Endodermal cell (in vitro differentiated cells): ENCODE measurements at regions not wholly inside any gene's neighbourhood (a gene's known extent, or its start where the extent isn't known, plus 50 kb on each side); places are given as distances from the start of the nearest gene placed in this dataset.

Source experiments
- DNase-seq: peaks from one replicate; pipeline ENCODE4 v3.0.0-alpha.2; 2017
- H3K27ac ChIP-seq: 2 replicates; pipeline ENCODE4 v1.5.1; 2013; ENCODE audit warnings: mild to moderate bottlenecking, low read depth, low read length, moderate library complexity
- H3K27me3 ChIP-seq: 2 replicates; pipeline ENCODE4 v1.6.1; 2013; ENCODE audit warnings: mild to moderate bottlenecking, low read length, moderate library complexity; ENCODE audit not compliant: insufficient read depth, control insufficient read depth, poor library complexity, severe bottlenecking
- H3K36me3 ChIP-seq: 2 replicates; pipeline ENCODE4 v1.7.0; 2013; ENCODE audit warnings: mild to moderate bottlenecking, low read length, moderate library complexity; ENCODE audit not compliant: control insufficient read depth, insufficient read depth
- H3K4me1 ChIP-seq: one replicate; pipeline ENCODE4 v1.7.0; 2013; ENCODE audit warnings: low read length; ENCODE audit not compliant: control insufficient read depth, insufficient read depth
- H3K4me3 ChIP-seq: 2 replicates; pipeline ENCODE4 v1.5.1; 2013; ENCODE audit warnings: mild to moderate bottlenecking, low read length, moderate library complexity
- H3K9ac ChIP-seq: 2 replicates; pipeline ENCODE4 v1.6.1; 2013; ENCODE audit warnings: mild to moderate bottlenecking, low read length, moderate library complexity; ENCODE audit not compliant: poor library complexity, severe bottlenecking; ENCODE audit errors: extremely low read depth
- H3K9me3 ChIP-seq: 2 replicates; pipeline ENCODE4 v1.6.1; 2013; ENCODE audit warnings: mild to moderate bottlenecking, low read length, moderate library complexity; ENCODE audit not compliant: control insufficient read depth
- H3K27ac Mint-ChIP-seq: 2 replicates; pipeline ENCODE4 v1.8.0; 2020; ENCODE audit warnings: mixed read lengths
- H3K27me3 Mint-ChIP-seq: 2 replicates; pipeline ENCODE4 v1.8.0; 2021; ENCODE audit warnings: mild to moderate bottlenecking, mixed read lengths; ENCODE audit not compliant: insufficient read depth
- H3K36me3 Mint-ChIP-seq: 2 replicates; pipeline ENCODE4 v1.8.0; 2020; ENCODE audit warnings: low read depth, mixed read lengths
- H3K4me1 Mint-ChIP-seq: 2 replicates; pipeline ENCODE4 v1.8.0; 2020; ENCODE audit warnings: mixed read lengths
- H3K4me3 Mint-ChIP-seq: 2 replicates; pipeline ENCODE4 v1.8.0; 2020; ENCODE audit warnings: mild to moderate bottlenecking, moderate library complexity, mixed read lengths
- H3K9me3 Mint-ChIP-seq: 2 replicates; pipeline ENCODE4 v1.8.0; 2020; ENCODE audit warnings: mild to moderate bottlenecking, mixed read lengths
- WGBS, 2 experiments: methylation state at CpG; one replicate each; pipeline versions ENCODE4 v1.1.5 to v1.1.7; 2013; ENCODE audit warnings: missing lambda C conversion rate in 2 of 2, mixed read lengths in 1 of 2; ENCODE audit not compliant: insufficient coverage in 1 of 2, insufficient read length in 1 of 2; 5-methylcytosine and 5-hydroxymethylcytosine counted together
- TF ChIP-seq, protein P1 (sequence below): fragments of 200-600 bp; sonication (generic); conservative IDR thresholded peaks from 2 replicates; pipeline ENCODE4 v1.5.0; 2021; ENCODE audit warnings: antibody characterized with exemption, mild to moderate bottlenecking

DNA sequence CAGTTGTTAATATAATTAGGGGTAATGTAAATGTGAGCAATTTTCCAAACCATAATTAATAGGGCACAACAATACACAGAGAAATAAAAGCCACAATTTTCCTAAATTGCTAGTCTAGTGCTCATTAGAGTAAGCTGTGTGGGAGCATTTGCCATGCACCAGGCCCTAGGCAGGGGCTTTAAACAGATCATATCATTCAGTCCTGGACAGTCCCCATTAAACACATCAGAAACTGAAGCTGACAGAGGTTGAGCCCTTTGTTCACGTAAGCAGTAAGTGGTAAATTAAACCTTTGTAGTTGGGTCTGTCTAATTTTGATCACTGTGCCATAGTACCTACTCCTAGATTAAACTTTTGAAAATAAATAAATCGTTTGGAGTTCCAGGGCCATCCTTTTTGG, 931.1 kb downstream of the C6orf118 start:
- H3K4me1 ChIP-seq: no peaks in the 10 kb centered on the region
- H3K9me3 ChIP-seq: peaks cover 6% of the 10 kb centered on the region
- Mint-ChIP-seq H3K36me3 (no peaks in the 10 kb centered on the region), H3K9me3 (peaks cover 3% of the 10 kb centered on the region), H3K4me1 (no peaks in the 10 kb centered on the region), H3K4me3 (no peak overlapping the region), H3K27ac (no peak overlapping the region), H3K27me3 (no peaks in the 10 kb centered on the region)
- no peak overlapping the region for H3K4me3 ChIP-seq
- 92% methylated on average over 2 of the region's 2 CpGs; no CpG with 5 or more reads in 1 of the 2 experiments for WGBS, 2 experiments
- H3K27me3 ChIP-seq: no peaks in the 10 kb centered on the region
- H3K9ac ChIP-seq: no peak overlapping the region
- no peak overlapping the region for H3K27ac ChIP-seq
- no peak for DNase-seq
- no peaks in the 10 kb centered on the region for H3K36me3 ChIP-seq
- TF ChIP-seq, protein P1, sequence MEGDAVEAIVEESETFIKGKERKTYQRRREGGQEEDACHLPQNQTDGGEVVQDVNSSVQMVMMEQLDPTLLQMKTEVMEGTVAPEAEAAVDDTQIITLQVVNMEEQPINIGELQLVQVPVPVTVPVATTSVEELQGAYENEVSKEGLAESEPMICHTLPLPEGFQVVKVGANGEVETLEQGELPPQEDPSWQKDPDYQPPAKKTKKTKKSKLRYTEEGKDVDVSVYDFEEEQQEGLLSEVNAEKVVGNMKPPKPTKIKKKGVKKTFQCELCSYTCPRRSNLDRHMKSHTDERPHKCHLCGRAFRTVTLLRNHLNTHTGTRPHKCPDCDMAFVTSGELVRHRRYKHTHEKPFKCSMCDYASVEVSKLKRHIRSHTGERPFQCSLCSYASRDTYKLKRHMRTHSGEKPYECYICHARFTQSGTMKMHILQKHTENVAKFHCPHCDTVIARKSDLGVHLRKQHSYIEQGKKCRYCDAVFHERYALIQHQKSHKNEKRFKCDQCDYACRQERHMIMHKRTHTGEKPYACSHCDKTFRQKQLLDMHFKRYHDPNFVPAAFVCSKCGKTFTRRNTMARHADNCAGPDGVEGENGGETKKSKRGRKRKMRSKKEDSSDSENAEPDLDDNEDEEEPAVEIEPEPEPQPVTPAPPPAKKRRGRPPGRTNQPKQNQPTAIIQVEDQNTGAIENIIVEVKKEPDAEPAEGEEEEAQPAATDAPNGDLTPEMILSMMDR: no peak

- no peak overlapping the region for H3K9ac ChIP-seq
- H3K4me1 ChIP-seq: no peaks in the 10 kb centered on the region
- no peak overlapping the region for H3K4me3 ChIP-seq
- H3K9me3 ChIP-seq: peaks cover 6% of the 10 kb centered on the region
- H3K36me3 Mint-ChIP-seq: no peaks in the 10 kb centered on the region
- no peaks in the 10 kb centered on the region for H3K4me1 Mint-ChIP-seq
- DNase-seq: no peak
- no peak overlapping the region for H3K27ac ChIP-seq
- no peak overlapping the region for H3K4me3 Mint-ChIP-seq
- peaks cover 3% of the 10 kb centered on the region for H3K9me3 Mint-ChIP-seq
- H3K27ac Mint-ChIP-seq: no peak overlapping the region
- TF ChIP-seq, protein P1: no peak
- no peaks in the 10 kb centered on the region for H3K27me3 Mint-ChIP-seq
- WGBS, 2 experiments: 88 to 100% methylated on average over 5 to 6 of the region's 6 CpGs
- H3K27me3 ChIP-seq: no peaks in the 10 kb centered on the region
- no peaks in the 10 kb centered on the region for H3K36me3 ChIP-seq
Measured at GRCh38 chr6:164377348-164377918, 932.0 kb downstream of the C6orf118 start.

GRCh38 chr6:164370773-164371172, 938.6 kb downstream of the C6orf118 start:
- Mint-ChIP-seq H3K27me3 (no peaks in the 10 kb centered on the region), H3K27ac (no peak overlapping the region), H3K36me3 (no peaks in the 10 kb centered on the region), H3K4me3 (no peak overlapping the region), H3K9me3 (no peaks in the 10 kb centered on the region), H3K4me1 (no peaks in the 10 kb centered on the region)
- H3K9me3 ChIP-seq: no peaks in the 10 kb centered on the region
- H3K4me1 ChIP-seq: no peaks in the 10 kb centered on the region
- no peak for DNase-seq
- no peak overlapping the region for H3K27ac ChIP-seq
- H3K36me3 ChIP-seq: no peaks in the 10 kb centered on the region
- no peak overlapping the region for H3K9ac ChIP-seq
- TF ChIP-seq, protein P1: no peak
- no peak overlapping the region for H3K4me3 ChIP-seq
- H3K27me3 ChIP-seq: no peaks in the 10 kb centered on the region
